ENCODE measurements at regions not wholly inside any gene's neighbourhood (a gene's known extent, or its start where the extent isn't known, plus 50 kb on each side); places are given as distances from the start of the nearest gene placed in this dataset.

GRCh38 chrX:20432048-20432447 lies 165.3 kb upstream of the RPS6KA3 start:
- DNase-seq (ENCODE audit: low read depth in 2 of 2) = no peak

GRCh38 chrX:20431486-20431885 lies 164.8 kb upstream of the RPS6KA3 start:
- DNase-seq (ENCODE audit: low read depth in 2 of 2) = no peak

GRCh38 chrX:20427173-20427770 lies 160.6 kb upstream of the RPS6KA3 start:
- no peak for DNase-seq (ENCODE audit: low read depth in 2 of 2)

GRCh38 chrX:20421697-20422096 lies 155.0 kb upstream of the RPS6KA3 start:
- no peak for DNase-seq (ENCODE audit: low read depth in 2 of 2)

- DNase-seq (ENCODE audit: low read depth in 2 of 2) = no peak
These were observed 154.6 kb upstream of the RPS6KA3 start for GRCh38 chrX:20421275-20421674.

- no peak for DNase-seq (ENCODE audit: low read depth in 2 of 2)
These were observed 153.3 kb upstream of the RPS6KA3 start for GRCh38 chrX:20420058-20420457.

GRCh38 chrX:20418379-20419150 lies 151.9 kb upstream of the RPS6KA3 start:
- DNase-seq (ENCODE audit: low read depth in 2 of 2) = peak in 1 of 2 donors; percentile 18

- no peak for DNase-seq (ENCODE audit: low read depth in 2 of 2)
These were observed 148.2 kb upstream of the RPS6KA3 start for GRCh38 chrX:20414762-20415445.

- no peak for DNase-seq (ENCODE audit: low read depth in 2 of 2)
These were observed 147.4 kb upstream of the RPS6KA3 start for GRCh38 chrX:20414066-20414465.

GRCh38 chrX:20412871-20413486 lies 146.3 kb upstream of the RPS6KA3 start:
- no peak for DNase-seq (ENCODE audit: low read depth in 2 of 2)

- no peak for DNase-seq (ENCODE audit: low read depth in 2 of 2)
These were observed 143.8 kb upstream of the RPS6KA3 start for GRCh38 chrX:20410540-20410939.

GRCh38 chrX:20409991-20410390 lies 143.3 kb upstream of the RPS6KA3 start:
- DNase-seq (ENCODE audit: low read depth in 2 of 2) = no peak

- DNase-seq (ENCODE audit: low read depth in 2 of 2) = no peak
These were observed 136.2 kb upstream of the RPS6KA3 start for GRCh38 chrX:20402956-20403355.

GRCh38 chrX:20399728-20400414 lies 133.2 kb upstream of the RPS6KA3 start:
- DNase-seq (ENCODE audit: low read depth in 2 of 2) = no peak

GRCh38 chrX:20397587-20397986 lies 130.9 kb upstream of the RPS6KA3 start:
- no peak for DNase-seq (ENCODE audit: low read depth in 2 of 2)

- no peak for DNase-seq (ENCODE audit: low read depth in 2 of 2)
These were observed 127.7 kb upstream of the RPS6KA3 start for GRCh38 chrX:20394451-20394850.

GRCh38 chrX:20393944-20394343 lies 127.2 kb upstream of the RPS6KA3 start:
- no peak for DNase-seq (ENCODE audit: low read depth in 2 of 2)

GRCh38 chrX:20388594-20388993 lies 121.9 kb upstream of the RPS6KA3 start:
- DNase-seq (ENCODE audit: low read depth in 2 of 2) = no peak

GRCh38 chrX:20383477-20383876 lies 116.8 kb upstream of the RPS6KA3 start:
- no peak for DNase-seq (ENCODE audit: low read depth in 2 of 2)

GRCh38 chrX:20382518-20383297 lies 116.0 kb upstream of the RPS6KA3 start:
- no peak for DNase-seq (ENCODE audit: low read depth in 2 of 2)

GRCh38 chrX:20382082-20382481 lies 115.4 kb upstream of the RPS6KA3 start:
- DNase-seq (ENCODE audit: low read depth in 2 of 2) = no peak

Measured in stimulated activated CD8-positive, alpha-beta memory T cell treated with anti-CD3 and anti-CD28 coated beads, Interleukin-15, amount 100 ng/mL, for 48 hours (primary cell).